Thyroid gland (tissue), 4 donors: ENCODE measurements at regions not wholly inside any gene's neighbourhood (a gene's known extent, or its start where the extent isn't known, plus 50 kb on each side); places are given as distances from the start of the nearest gene placed in this dataset.

Source experiments
- CTCF ChIP-seq, 6 experiments: fragments of 200-600 bp in 3 of 6; fragments of 450-650 bp in 3 of 6; sonication (generic) in 3 of 6; IDR thresholded peaks; one replicate each; pipeline ENCODE4 v1.5.1; 2016 to 2019; ENCODE audit warnings: antibody characterized with exemption in 6 of 6, mild to moderate bottlenecking in 2 of 6, inconsistent platforms in 1 of 6, moderate library complexity in 1 of 6
- POLR2A ChIP-seq, 2 donors: fragments of 450-650 bp; IDR thresholded peaks; one replicate each; pipeline ENCODE4 v1.6.1; 2017; ENCODE audit warnings: antibody characterized with exemption in 2 of 2, mild to moderate bottlenecking in 2 of 2, moderate library complexity in 1 of 2

GRCh38 chr15:96051598-96051997 lies 278.9 kb upstream of the NR2F2 start:
- TF ChIP-seq POLR2A (IDR thresholded peaks at IDR 0.05) (no peak), CTCF (IDR thresholded peaks at IDR 0.05) (no peak)
